ENCODE measurements at regions not wholly inside any gene's neighbourhood (a gene's known extent, or its start where the extent isn't known, plus 50 kb on each side); places are given as distances from the start of the nearest gene placed in this dataset.
A peak's percentile ranks its signal among the peaks of the same experiment; 100 is the strongest.

DNA sequence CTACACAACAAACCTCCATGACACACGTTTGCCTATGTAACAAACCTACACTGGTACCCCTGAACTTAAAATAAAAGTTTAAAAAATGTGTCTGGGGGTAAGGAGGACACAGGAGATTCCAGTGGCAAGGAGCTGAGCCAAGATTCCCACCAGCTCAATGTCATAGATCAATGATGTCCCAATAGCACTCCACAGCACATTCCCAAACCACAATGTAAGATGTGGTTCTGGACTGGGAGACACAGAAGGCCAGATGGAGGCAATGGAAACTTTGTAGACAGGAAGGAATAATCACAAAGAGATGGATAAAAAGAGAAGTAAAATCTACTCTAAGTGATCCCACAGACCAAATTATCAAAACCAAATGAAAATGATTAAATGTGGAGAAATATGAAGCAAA is 312.4 kb upstream of the SOX11 start:
- DNase-seq: no peak

- no peak for DNase-seq
Observed at GRCh38 chr2:5385596-5385995, 306.6 kb upstream of the SOX11 start.

DNA sequence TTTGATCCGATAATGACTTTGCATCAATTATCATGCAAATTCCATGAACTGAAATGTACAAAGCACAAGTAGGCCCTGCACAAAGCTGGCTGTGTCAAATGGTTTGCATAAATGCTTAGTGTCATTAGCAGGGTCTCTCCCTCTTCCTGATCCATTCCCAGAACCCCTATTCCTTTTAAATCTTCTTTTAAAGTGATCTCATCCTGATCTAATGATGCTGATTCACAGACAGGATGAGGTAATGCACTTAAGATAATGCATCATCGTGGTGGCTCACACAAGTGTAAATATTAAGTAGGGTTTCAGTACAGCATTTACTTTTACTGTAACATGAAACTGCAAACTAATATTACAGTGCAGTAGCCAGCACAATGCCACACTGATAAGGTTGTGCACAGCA is 304.8 kb upstream of the SOX11 start:
- peak; percentile 75 for DNase-seq

GRCh38 chr2:5389740-5390139 is 302.4 kb upstream of the SOX11 start:
- no peak for DNase-seq

GRCh38 chr2:5391362-5391761 is 300.8 kb upstream of the SOX11 start:
- DNase-seq: peak; percentile 2

DNA sequence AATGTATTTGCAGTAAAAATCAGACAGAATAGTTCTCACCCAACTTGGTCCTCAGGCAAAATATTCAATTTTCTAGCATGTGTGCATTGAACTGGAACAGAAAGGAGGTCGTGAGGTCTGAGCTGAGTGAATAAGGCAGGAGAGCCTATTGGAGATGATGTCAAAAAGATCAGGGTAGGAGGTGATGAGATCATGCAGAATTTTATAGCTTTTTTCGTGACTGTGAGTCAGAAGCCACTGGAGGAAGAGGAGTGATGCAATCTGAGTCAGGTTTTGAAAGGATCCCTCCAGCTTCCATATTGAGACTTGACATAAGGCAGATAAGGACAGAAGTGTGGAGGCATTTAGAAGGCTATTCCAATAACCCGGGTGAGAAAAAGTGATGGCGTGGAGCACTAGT is 299.5 kb upstream of the SOX11 start:
- peak; percentile 29 for DNase-seq

DNA sequence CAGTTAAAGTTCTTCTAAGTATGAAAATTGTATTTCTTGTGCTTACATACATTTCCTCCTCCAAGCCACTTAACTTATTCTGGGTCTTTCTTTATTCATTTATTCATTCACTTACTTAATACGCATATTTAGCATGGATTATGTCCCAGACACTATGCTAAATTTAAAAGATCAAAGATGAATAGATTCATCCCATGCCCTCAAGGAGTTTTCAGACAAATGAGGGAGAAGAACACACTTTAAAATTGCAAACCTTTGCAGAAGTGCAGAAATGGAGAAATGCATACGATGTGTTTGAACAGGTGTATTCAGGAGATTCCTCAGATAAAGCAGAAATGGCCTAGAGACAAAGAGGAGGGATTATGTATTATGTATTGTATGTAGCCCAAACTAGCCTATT is 298.7 kb upstream of the SOX11 start:
- no peak for DNase-seq

DNA sequence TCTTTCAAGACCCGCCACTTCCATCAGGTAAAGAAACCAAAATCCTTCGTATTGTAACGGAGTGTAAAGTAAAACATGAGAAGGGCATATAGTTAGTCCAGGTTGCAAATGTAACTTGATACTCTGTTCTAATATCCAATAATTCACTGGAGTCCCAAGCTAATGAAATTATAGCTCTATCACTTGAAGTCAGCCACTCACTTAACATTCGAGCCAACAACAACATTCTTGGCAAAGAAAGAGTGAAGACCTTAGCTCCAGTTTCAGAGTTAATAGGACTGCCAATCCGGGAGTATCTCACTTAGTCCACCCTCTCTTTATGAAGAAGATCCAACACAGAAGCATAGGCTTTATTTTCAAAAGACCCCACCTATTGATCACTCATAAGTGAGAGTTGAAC is 298.0 kb upstream of the SOX11 start:
- DNase-seq: no peak

GRCh38 chr2:5401115-5401657 is 291.0 kb upstream of the SOX11 start:
- no peak for DNase-seq

GRCh38 chr2:5403392-5403791 is 288.8 kb upstream of the SOX11 start:
- DNase-seq: no peak

DNA sequence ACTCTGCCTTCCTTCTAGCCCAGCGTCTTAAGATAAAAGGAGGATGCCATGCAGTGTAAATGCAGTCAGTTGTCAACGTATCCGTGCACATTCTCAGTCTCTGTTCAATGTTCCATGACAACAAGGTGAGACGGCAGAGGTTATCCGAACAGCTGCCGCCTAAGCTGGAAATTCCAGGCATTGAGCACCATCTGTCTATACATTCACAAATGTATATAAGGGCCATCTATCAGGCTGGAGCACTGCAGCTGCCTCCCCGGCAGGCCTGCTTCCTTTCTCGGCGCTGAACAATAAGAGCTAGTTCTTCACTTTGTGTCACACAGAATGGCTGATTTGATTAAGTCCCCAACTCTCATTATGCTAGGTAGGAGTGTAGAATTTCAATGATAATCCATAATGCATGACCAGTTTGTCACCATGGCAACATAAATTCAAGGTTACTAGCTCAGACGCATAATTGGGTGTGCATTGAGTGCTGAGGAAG is 282.2 kb upstream of the SOX11 start:
- DNase-seq: peak; percentile 65

DNA sequence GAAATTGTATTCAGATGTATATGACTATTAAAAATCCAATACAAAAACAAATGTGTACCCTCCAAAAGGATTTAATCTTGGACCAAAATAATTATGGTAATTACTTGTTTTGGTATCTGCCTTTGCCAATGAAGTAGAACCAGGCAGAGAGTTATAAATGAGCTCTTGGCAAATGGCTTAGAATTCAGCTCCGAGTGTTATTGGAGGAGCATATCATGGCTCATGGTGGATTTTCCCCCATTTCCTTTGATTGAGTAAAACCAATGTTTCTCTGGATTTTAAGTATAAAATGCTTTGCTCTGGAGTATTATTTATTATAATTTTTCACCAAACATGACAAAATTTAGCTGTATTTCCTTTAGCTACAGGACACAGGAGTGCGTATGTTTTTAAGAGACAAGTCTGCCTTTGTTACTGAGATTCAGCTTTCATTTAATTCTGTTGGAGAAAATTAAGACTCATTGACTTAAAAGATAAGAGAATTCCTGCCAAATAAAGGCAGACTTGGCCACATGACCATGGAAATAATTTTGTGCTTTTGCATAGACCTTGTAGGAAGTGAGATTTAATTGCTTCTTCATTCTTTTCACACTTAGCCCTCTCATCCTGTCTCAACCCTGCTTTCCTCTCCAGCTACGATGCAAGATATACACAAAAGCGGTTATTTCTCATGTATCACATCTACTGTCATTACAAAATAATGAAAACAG is 281.0 kb upstream of the SOX11 start:
- DNase-seq: no peak

GRCh38 chr2:5412001-5412400 is 280.2 kb upstream of the SOX11 start:
- DNase-seq: no peak

GRCh38 chr2:5433855-5434254 is 258.3 kb upstream of the SOX11 start:
- no peak for DNase-seq

DNA sequence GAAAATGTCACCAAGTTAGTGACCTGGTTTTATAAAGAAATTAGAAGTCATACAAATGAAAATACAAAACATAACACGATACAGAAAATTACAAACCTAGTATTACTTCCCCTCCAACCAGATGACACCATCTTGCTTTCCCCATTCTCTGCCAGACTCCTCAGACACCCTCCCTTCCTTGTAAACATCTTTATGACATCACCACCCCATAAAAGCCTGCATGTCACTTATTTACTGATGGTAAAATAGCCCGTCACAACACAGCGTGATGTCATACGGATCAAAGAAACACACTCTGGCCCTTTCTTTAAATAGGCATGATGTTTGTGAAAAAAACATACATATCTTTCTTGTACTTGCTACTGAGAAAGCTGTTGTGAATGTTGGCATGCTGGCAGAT is 254.8 kb upstream of the SOX11 start:
- peak; percentile 7 for DNase-seq

DNA sequence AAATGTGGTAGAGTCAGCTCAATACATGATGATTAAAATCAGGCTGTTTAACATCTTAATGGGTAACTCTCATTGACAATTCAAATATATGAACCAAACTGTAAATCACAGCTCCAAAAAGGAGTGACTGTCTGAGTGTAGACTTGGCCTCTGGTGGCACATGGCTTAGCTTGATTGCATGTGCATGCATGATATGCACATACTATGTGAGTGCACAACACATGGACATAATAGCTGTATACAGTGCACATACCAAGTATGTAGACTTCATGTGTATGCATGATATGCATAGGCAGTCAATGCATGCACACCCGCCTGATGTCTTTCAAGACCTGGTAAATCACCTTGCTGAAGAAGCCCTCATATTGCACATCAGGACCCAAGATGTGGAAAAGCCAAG is 252.0 kb upstream of the SOX11 start:
- no peak for DNase-seq

- DNase-seq: no peak
Observed at GRCh38 chr2:5442736-5443135, 249.4 kb upstream of the SOX11 start.

DNA sequence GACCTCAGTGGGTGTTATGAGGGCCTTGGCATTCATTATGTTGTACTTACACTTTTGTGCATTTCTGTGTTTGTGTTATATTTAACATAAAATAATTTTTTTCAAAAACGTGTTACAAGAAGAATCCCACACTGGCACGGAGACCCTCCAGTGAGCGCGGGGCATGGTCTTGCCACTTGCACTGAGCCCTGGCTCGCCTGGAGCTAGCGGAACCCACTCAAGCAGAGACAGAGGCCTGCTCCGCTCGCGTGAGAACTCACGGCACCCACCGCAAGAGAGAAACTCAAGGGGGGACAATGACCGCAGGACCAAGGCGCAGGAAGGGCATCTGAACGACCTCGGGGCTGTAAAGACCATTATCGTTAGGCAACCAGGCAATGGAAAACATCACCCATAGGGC is 248.0 kb upstream of the SOX11 start:
- no peak for DNase-seq

DNA sequence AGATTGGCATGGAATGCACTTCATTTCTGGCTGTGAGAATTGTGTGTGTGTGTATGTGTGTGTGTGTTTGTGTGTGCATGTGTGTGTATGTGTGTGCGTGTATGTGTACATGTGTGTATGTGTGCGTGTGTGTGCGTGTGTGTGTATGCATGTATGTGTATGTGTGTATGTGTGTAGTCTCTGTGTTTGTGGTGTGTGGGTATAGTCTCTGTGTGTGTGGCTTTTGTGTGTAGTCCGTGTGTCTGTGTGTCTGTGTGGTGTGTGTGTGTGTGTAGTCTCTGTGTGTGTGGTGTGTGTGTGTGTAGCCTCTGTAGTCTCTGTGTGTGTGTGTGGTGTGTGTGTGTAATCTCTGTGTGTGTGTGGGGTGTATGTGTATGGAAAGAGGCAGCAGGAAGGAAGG is 247.3 kb upstream of the SOX11 start:
- no peak for DNase-seq

- no peak for DNase-seq
Observed at GRCh38 chr2:5449867-5450266, 242.3 kb upstream of the SOX11 start.

DNA sequence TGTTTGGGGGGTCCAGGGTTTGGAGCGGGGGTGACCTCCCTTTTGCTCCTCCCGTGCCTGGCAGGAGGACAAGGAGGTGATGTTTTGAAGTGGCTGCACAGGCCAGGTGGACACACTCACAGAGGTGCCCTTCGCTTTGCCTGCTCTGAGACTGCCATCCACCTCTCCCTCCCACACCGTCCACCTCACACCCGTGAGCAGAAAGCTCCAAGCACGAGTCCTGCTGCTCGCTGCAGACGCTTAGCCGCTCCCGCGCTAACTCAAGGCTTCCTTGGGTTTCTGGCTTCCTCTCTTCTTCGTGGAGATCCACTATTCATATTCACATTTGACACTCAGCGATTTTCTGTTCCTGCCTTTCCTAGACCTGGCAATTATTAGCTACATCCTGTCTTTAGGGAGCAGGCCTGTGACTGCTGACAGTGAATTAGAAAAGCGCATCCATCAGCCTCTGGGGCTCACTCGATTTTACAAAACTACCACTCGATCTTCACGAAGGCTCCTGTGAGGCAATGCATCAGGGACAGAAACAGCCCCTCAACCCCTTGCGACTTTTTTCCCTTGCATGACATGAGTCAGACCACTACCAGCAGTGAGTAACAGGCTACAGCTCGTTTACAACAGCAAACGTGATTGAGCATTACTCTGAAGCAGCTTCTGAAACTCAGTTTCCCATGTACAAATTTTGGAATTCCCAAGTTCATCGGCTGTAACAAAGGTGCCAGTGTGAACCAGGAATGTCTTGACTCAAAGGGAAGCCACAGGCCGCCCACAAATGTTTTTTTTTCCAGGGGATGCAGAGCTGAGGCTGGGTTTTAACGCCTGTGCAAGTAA is 238.7 kb upstream of the SOX11 start:
- DNase-seq: no peak

DNA sequence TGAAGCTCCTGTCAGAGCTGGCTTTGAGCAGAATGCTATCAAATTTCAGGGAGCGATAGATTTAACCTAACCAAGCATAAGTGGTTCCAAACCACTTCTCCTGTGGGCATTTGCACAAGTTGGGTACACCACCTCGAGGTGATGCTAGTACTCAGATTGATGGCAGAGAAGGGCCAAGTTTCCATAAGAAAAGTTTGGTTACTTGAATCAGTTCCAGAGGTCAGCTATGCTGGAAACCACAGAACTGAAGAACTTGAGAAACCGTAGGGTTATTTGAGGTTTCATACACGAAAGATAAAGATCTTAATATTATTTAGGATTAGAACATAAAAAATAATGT is 238.2 kb upstream of the SOX11 start:
- no peak for DNase-seq

DNA sequence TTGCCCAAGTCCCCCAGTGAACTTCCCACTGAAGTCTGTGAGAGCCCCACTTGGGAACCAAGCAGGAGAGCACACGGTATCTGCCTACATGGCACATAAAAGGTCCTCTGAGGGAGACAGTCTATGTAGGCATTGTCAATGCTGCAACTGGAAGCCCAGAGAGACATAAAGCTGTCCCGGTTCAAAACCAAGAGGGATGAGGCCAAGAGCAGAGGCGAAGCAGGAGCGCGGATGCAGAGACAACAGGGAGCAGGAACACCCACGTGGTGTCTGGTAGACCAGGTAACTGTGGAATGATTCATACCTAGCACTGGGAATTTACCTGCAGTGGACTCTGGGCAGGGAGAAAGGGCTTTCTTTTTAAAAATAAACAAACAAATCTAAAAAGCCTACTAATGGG is 233.1 kb upstream of the SOX11 start:
- no peak for DNase-seq

DNA sequence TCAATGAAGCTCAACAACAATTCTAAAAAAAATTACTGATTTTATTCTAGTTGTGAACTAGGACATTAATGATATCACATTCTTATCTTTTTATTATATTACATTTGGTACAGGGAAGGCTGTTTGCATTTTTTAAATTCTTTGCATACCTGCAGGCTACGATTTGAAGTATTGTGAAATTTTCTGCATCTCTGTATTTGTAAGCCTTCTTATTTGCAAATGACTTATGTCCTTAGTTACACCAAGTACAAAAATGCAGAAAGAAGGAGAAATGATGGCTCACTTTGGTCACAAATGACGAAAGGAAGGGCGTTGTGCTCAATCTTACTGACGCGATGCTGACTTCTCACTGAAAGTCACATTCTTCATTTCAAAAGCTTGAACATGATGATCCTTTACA is 227.5 kb upstream of the SOX11 start:
- no peak for DNase-seq

Data from DMS53 (cell line).